ENCODE measurements at regions not wholly inside any gene's neighbourhood (a gene's known extent, or its start where the extent isn't known, plus 50 kb on each side); places are given as distances from the start of the nearest gene placed in this dataset.

DNA sequence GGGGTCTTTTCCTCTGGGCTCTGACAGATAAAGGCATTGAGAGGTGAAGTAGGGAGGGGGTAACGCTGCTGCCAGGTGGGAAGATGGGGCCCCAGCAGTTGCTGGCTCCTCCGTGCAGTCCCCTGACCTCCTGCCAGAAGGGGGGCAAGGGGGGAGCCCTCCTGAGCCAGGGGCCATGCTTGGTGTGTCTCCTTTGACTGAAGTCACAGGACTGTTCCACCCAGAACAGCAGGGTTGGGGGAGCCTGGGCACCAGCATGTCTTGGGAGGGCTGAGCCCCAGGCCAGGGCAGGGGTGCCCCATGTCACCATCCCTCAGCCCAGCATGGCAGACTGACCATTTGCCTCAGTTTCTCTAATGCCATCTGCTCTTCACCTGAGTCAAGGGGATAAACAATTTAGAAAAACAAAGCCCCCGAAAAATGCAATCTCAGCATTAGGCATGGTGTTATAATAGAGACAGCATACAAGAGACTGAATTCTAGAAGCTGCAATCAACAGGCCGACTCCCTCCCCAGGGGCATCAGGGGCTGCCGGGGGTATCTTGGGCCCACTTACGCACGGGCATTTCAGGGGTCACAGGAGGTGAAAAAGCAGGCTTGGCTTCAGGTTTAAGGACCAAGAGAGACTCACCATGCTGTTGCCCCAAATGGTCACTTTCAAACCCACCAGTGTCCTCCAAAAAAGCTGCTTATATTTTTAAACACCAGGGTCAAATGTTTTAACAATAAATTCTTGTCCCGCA, 108.6 kb upstream of the GPR26 start:
- DNase-seq (ENCODE audit: low read depth) = no peak

- DNase-seq (ENCODE audit: low read depth) = no peak
Observed at GRCh38 chr10:123558651-123559050, 107.5 kb upstream of the GPR26 start.

GRCh38 chr10:123559066-123559822, 106.9 kb upstream of the GPR26 start:
- peak; percentile 46 for DNase-seq (ENCODE audit: low read depth)

- DNase-seq (ENCODE audit: low read depth) = no peak
Observed at GRCh38 chr10:123559823-123560092, 106.4 kb upstream of the GPR26 start.

GRCh38 chr10:123560301-123561140, 105.6 kb upstream of the GPR26 start:
- no peak for DNase-seq (ENCODE audit: low read depth)

GRCh38 chr10:123561141-123561440, 105.1 kb upstream of the GPR26 start:
- DNase-seq (ENCODE audit: low read depth) = no peak

DNA sequence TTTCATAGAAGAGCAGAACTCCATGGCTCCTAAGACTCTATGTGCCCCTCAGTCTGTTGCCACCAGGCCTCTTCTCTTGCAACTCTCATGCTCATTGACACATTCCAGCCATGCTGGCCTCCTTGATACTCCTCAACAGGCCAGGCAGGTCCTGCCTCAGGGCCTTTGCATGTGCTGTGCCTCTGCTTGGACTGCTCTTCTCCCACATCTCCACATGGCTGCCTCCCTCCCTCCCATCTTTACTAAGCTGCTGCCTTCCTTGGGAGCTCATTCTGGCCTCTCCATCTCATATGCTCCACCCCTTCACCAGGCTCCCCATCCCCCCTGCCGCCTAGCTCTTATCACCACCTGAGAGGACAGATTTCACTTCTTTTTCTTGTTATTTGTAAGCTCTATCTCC, 103.8 kb upstream of the GPR26 start:
- DNase-seq (ENCODE audit: low read depth) = no peak

DNA sequence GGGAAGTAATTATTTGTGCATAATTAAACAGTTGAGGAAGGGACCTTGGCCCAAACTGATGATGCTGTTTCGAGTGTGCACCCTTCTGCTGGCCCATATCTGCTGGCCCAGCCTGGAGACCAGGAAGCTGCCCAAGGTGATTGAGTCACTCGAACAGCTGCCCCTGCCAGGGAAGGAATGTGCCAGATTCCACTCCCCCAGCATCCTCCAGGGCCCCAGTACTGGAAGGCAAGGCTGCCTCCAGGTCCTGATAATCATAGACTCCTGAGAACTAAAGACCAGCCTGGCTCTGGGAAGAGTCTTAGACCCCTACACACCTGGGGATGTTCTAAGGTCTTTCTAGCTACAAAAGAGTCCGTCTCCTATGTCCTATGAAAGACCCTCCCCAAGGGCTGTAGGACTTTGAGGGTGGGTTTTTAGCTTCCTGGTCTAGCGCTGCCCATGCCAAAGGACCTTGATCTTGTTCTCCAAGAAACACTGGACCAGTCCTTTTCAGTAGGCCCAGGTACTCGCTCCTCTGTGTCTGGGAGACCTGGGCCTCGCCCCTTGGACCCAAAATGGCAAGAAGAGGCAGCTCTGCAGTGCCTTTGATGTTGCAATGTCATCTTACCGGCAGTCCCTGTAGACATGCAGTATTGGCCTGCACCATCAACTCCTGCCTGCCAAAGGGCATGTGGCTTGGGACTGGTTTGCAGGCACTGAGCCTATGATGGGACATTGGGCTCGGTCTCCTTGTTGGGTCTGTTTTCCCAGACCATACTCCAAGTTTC, 103.2 kb upstream of the GPR26 start:
- no peak for DNase-seq (ENCODE audit: low read depth)

DNA sequence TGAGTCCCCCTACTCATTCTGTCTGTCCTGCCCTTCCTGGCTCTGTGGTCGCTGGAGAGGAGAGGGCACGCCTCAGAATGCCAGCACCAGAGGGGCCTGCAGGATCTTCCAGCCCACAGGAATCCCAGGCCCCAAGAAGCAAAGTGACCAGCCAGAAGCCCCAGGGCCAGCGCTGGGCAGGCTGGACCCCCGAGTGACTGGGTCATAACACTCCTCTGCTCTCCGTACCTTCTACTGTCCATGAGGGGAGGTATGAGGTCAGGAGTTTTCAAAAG, 102.6 kb upstream of the GPR26 start:
- DNase-seq (ENCODE audit: low read depth) = no peak

- no peak for DNase-seq (ENCODE audit: low read depth)
Observed at GRCh38 chr10:123563994-123564393, 102.2 kb upstream of the GPR26 start.

GRCh38 chr10:123564631-123565030, 101.5 kb upstream of the GPR26 start:
- DNase-seq (ENCODE audit: low read depth) = no peak

DNA sequence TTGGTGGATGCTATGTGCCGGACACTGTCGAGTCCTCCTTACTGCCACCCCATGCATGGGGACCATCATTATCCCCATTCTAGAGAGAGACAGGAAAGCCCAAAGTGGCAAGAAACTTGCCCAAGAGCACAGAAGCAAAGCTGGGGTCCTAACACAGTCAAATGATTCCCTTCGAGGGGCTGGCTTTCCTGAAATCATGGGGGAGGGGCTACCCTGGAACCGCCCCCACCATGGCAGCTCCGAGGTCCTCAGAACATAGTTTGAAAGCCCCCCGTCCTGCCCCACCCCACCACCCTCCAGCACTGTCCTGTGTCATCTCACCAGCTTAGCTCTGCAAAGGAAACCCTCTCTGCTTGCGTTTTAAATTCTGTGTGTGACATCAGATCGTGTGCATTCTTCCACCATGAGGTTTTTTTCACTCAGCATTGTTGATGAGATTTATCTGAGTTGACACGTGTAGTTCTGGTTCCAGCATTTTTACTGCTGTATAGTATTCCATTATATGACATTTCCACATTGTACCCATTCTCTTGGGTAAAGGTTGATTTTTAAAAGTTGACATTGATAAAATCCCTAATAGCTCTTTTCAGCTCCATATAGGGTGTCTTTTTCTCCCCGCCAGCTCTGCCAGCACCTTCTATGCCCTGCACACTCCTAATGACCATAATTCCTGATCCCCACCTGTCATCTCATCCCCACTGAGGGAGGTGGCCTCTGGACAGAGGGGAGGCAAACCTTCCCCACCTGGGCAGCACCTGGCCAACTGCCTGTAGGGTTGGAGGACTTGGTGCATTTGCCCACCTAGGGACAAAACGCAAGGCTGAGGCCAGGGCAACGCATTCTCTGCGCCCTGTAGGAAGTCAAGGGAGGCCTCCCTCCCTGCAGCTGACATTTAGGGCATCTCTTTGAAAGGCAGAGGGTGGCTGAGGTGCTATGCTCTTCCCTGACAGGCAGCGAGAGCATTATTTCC, 100.2 kb upstream of the GPR26 start:
- no peak for DNase-seq (ENCODE audit: low read depth)

- peak; percentile 40 for DNase-seq (ENCODE audit: low read depth)
Observed at GRCh38 chr10:123567984-123568739, 98.0 kb upstream of the GPR26 start.

- no peak for DNase-seq (ENCODE audit: low read depth)
Observed at GRCh38 chr10:123568751-123569150, 97.4 kb upstream of the GPR26 start.

DNA sequence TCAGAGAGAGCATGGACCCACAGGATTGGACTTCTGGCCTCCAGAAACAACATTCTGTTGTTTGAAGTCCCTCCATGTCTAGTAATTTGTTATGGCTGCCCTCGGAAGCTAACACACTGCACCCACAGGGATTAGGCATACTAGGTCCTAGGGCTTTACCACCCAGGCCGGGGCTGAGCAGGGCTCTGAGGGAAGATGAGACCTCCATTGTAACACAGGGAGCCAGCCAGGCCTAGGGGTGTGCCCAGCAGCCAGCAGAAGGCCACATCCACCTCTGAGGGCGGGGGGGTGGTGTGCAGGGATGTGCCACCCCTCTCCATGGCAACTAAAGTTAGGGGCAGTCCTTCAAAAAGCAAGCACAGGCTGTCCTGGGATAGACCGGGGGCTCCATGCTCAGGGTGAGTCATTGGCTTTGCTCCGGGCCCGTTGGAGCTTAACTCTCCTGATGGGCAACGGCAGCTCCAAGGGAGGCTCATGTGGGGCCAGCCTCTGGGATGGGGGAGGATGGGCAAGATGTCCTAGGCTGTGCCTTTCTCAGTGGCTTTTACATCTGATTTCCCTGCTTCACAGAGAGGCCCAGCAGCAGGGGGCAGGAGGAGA, 96.6 kb upstream of the GPR26 start:
- peak; percentile 9 for DNase-seq (ENCODE audit: low read depth)

DNA sequence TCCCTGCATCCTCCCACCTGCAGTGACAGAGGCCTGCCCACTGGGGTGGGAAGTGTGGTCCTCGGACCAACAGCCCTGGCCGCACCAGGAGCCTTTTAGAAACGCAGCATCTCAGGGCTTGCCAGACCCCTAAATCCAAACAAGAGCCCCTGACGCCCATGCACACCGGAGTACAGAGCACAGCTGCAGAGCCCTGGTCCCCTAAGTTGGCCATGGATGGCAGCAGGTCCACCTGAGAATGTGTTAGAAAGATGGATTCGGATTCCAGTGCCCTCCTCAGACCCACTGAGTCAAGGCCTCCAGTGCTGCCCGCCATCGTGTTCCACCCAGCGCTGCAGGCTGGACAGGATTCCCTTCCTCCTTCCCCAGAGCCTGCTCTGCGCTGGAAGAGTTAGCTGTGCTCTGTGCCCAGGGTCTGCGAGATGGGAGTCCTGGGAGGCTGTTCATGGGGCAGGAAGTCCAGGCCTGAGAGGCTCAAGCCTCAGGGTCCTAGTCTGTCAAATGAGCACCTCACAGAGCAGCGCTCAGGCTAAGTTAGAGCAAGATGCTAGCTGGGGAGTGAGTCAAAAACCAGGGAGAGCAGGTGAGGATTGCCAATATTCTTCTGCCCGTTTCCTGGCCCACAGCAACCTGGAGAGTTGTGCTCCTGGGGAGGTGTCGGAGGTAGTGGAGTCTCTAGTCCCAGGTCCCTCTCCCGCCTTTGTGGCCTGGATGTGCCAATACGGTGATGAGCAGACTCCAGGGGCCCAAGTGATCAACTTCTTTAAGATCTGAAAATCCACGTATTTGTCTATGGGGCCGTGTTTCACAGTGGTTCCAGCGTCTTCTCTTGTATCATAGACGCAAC, 95.9 kb upstream of the GPR26 start:
- no peak for DNase-seq (ENCODE audit: low read depth)

- DNase-seq (ENCODE audit: low read depth) = no peak
Observed at GRCh38 chr10:123570898-123571515, 95.1 kb upstream of the GPR26 start.

- no peak for DNase-seq (ENCODE audit: low read depth)
Observed at GRCh38 chr10:123571978-123572377, 94.2 kb upstream of the GPR26 start.
